Psoas muscle (tissue), 7 donors: ENCODE measurements at regions not wholly inside any gene's neighbourhood (a gene's known extent, or its start where the extent isn't known, plus 50 kb on each side); places are given as distances from the start of the nearest gene placed in this dataset.

ENCODE experiments used
- ATAC-seq, 4 donors: fragments of 200-7000 bp; cut with Tn5 transposase; one replicate each; pipeline ENCODE4 v1.9.1; 2020; ENCODE audit warnings: moderate library complexity in 3 of 4, mild to moderate bottlenecking in 2 of 4
- DNase-seq, 2 donors: peaks; one replicate each; pipeline ENCODE4 v3.0.0-alpha.2; 2020
- H3K27ac ChIP-seq: fragments of 200-600 bp; one replicate; pipeline ENCODE4 v1.8.0; 2022
- H3K27me3 ChIP-seq, 3 donors: fragments of 200-600 bp in 1 of 3; one replicate each; pipeline versions ENCODE4 v1.6.1 to v1.8.0; 2013 to 2022; ENCODE audit warnings: low read length in 2 of 3, mild to moderate bottlenecking in 2 of 3, moderate library complexity in 1 of 3; ENCODE audit not compliant: insufficient read depth in 3 of 3
- H3K36me3 ChIP-seq, 2 donors: fragments of 200-600 bp in 1 of 2; one replicate each; pipeline versions ENCODE4 v1.6.1 to v1.8.0; 2013 to 2022; ENCODE audit warnings: low read depth in 1 of 2, mild to moderate bottlenecking in 1 of 2, moderate library complexity in 1 of 2; ENCODE audit not compliant: insufficient read depth in 1 of 2
- H3K4me1 ChIP-seq: fragments of 200-600 bp; one replicate; pipeline ENCODE4 v1.8.0; 2022
- H3K4me3 ChIP-seq: fragments of 200-600 bp; one replicate; pipeline ENCODE4 v1.8.0; 2022; ENCODE audit warnings: mild to moderate bottlenecking
- H3K9me3 ChIP-seq: fragments of 200-600 bp; one replicate; pipeline ENCODE4 v1.8.0; 2022
- whole genome bisulfite sequencing, 3 donors: extraction: QIAGEN DNeasy Blood & Tissue Kit; methylation state at CpG; one replicate each; pipeline versions ENCODE4 v1.1.6 to v1.1.7; 2013; 5-methylcytosine and 5-hydroxymethylcytosine counted together
- intact Hi-C, 2 donors: fragments of 100-400 bp; cut with DNase I; formaldehyde crosslinking; loops; one replicate each; pipeline versions ENCODE4 v1.11.0 to v1.14.2; 2022
- TF ChIP-seq, protein P1 (sequence below): fragments of 200-600 bp; IDR thresholded peaks from one replicate; pipeline ENCODE4 v1.8.0; 2022; ENCODE audit warnings: antibody characterized with exemption
- donor health status: healthy with polysubstance abuse.
- donor health status: DM: no; HTN: no; CAD: no; lungs with moderate emphysema.
- donor health status: Bipolar disorder and iron deficiency.
- donor health status: healthy.
- donor health status: DM: yes; HTN: yes; CAD: no.
- donor health status: DM: no; HTN: no; CAD: no.
- donor health status: DM: yes; HTN: yes; CAD: no.

GRCh38 chr15:70158309-70159000 lies 60.7 kb upstream of the TLE3 start:
- Histone ChIP-seq H3K27me3 (no peaks in the 10 kb centered on the region), H3K36me3 (no peaks in the 10 kb centered on the region), H3K9me3 (no peaks in the 10 kb centered on the region), H3K4me3 (no peak overlapping the region), H3K27ac (no peak overlapping the region), H3K4me1 (peaks cover 47% of the 10 kb centered on the region)
- DNase-seq, result no peak
- TF ChIP-seq, protein P1, sequence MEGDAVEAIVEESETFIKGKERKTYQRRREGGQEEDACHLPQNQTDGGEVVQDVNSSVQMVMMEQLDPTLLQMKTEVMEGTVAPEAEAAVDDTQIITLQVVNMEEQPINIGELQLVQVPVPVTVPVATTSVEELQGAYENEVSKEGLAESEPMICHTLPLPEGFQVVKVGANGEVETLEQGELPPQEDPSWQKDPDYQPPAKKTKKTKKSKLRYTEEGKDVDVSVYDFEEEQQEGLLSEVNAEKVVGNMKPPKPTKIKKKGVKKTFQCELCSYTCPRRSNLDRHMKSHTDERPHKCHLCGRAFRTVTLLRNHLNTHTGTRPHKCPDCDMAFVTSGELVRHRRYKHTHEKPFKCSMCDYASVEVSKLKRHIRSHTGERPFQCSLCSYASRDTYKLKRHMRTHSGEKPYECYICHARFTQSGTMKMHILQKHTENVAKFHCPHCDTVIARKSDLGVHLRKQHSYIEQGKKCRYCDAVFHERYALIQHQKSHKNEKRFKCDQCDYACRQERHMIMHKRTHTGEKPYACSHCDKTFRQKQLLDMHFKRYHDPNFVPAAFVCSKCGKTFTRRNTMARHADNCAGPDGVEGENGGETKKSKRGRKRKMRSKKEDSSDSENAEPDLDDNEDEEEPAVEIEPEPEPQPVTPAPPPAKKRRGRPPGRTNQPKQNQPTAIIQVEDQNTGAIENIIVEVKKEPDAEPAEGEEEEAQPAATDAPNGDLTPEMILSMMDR, result no peak
- no peak for ATAC-seq
- intact Hi-C loops, result loop anchor here in 1 of 2 donors (5.0 kb wide), 1 partner anchor 56 kb away; no protein-coding TSS in a partner anchor
- WGBS, 3 donors, result 96 to 98% (median 97%) methylated on average over 9 of the region's 9 CpGs

GRCh38 chr15:70156671-70157271 lies 59.1 kb upstream of the TLE3 start:
- Histone ChIP-seq H3K36me3 (no peaks in the 10 kb centered on the region), H3K27ac (peak overlapping the region; percentile 87), H3K27me3 (no peaks in the 10 kb centered on the region), H3K4me1 (peaks cover 47% of the 10 kb centered on the region), H3K4me3 (peak overlapping the region; percentile 37), H3K9me3 (no peaks in the 10 kb centered on the region)
- DNase-seq, result peak; percentile 79 to 89
- intact Hi-C loops, result loop anchor here (1.0 to 5.0 kb wide), 2 partner anchors 54 to 56 kb away; no protein-coding TSS in a partner anchor
- peak; percentile 82 to 88 (median 86) for ATAC-seq
- 18 to 24% (median 22%) methylated on average over 17 of the region's 17 CpGs for WGBS, 3 donors
- TF ChIP-seq, protein P1, result no peak

DNA sequence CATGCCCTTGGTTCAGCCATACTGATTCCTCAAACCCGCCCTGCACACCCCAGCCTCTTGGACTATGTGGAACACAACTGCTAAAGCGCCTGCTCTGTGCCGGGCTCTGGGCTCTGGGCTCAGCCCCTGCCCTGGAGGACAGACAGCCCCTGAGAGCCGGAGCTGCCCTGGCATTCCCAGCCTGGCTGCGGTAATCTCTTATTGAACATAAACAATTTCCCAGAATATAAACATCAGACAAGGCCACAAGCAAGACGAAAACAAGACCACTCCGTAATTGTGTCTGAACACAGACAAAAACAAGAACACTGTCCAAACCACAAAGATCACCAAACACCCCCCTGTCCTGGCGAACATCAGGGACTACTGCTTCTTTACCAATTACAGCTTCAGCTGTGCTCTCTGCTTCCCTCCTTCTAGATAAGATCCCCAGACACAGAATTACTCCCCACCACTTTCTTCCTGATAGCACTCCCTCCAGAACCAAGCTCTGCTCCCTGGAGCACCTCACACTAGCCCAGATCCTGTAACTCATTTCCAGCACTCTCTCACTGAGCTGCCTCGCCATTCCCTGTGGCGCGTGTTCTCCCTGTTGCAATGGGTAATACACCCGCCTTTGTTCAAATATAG lies 57.1 kb upstream of the TLE3 start:
- DNase-seq (no peak), ATAC-seq (no peak)
- intact Hi-C loops, result loop anchor here in 1 of 2 donors (5.0 kb wide), 1 partner anchor 53 kb away; no protein-coding TSS in a partner anchor
- Histone ChIP-seq H3K9me3 (no peaks in the 10 kb centered on the region), H3K36me3 (no peaks in the 10 kb centered on the region), H3K4me3 (no peak overlapping the region), H3K27ac (no peak overlapping the region), H3K4me1 (peaks cover 35% of the 10 kb centered on the region), H3K27me3 (no peaks in the 10 kb centered on the region)
- 89 to 94% (median 92%) methylated on average over 12 of the region's 12 CpGs for WGBS, 3 donors
- TF ChIP-seq, protein P1, result no peak

GRCh38 chr15:70153921-70154717 lies 56.4 kb upstream of the TLE3 start:
- Histone ChIP-seq H3K4me1 (peaks cover 30% of the 10 kb centered on the region), H3K4me3 (no peak overlapping the region), H3K27ac (no peak overlapping the region), H3K36me3 (no peaks in the 10 kb centered on the region), H3K27me3 (no peaks in the 10 kb centered on the region), H3K9me3 (no peaks in the 10 kb centered on the region)
- TF ChIP-seq, protein P1, result no peak
- WGBS, 3 donors, result 66 to 78% (median 75%) methylated on average over 27 of the region's 27 CpGs
- intact Hi-C loops, result no loop called here
- ATAC-seq (no peak), DNase-seq (peak in 1 of 2 donors; percentile 32)
